ENCODE measurements at regions not wholly inside any gene's neighbourhood (a gene's known extent, or its start where the extent isn't known, plus 50 kb on each side); places are given as distances from the start of the nearest gene placed in this dataset.
"Not testable (repeated sequence)": the region's sequence is repeated elsewhere in the genome, so short reads cannot be mapped to it uniquely, and the experiment has no call there.

GRCh38 chr7:130789436-130789835 is 55.4 kb upstream of the KLF14 start:
- Histone ChIP-seq H3K36me3 (no peaks in the 10 kb centered on the region), H3K4me1 (no peaks in the 10 kb centered on the region), H3K9me3 (no peaks in the 10 kb centered on the region), H3K27me3 (no peaks in the 10 kb centered on the region), H3K27ac (no peak overlapping the region), H3K4me3 (no peak overlapping the region)
- no peak for TF ChIP-seq CTCF (IDR thresholded peaks at IDR 0.05)
- TF ChIP-seq POLR2A (IDR thresholded peaks at IDR 0.05): no peak
- no peak for DNase-seq

GRCh38 chr7:130791746-130792145 is 57.7 kb upstream of the KLF14 start:
- no peaks in the 10 kb centered on the region for H3K9me3 ChIP-seq
- DNase-seq: no peak
- H3K36me3 ChIP-seq: no peaks in the 10 kb centered on the region
- H3K27me3 ChIP-seq: no peaks in the 10 kb centered on the region
- H3K4me3 ChIP-seq: no peak overlapping the region
- H3K4me1 ChIP-seq: no peaks in the 10 kb centered on the region
- H3K27ac ChIP-seq: no peak overlapping the region
- TF ChIP-seq POLR2A (IDR thresholded peaks at IDR 0.05): no peak
- no peak for TF ChIP-seq CTCF (IDR thresholded peaks at IDR 0.05)

- no peak for TF ChIP-seq POLR2A (IDR thresholded peaks at IDR 0.05)
- TF ChIP-seq CTCF (IDR thresholded peaks at IDR 0.05): no peak
- Histone ChIP-seq H3K27ac (no peak overlapping the region), H3K4me1 (no peaks in the 10 kb centered on the region), H3K36me3 (no peaks in the 10 kb centered on the region), H3K9me3 (no peaks in the 10 kb centered on the region), H3K27me3 (no peaks in the 10 kb centered on the region), H3K4me3 (no peak overlapping the region)
- no peak for DNase-seq
Measured at GRCh38 chr7:130793855-130794618, 60.0 kb upstream of the KLF14 start.

- Histone ChIP-seq H3K4me1 (no peaks in the 10 kb centered on the region), H3K4me3 (no peak overlapping the region), H3K27me3 (no peaks in the 10 kb centered on the region), H3K9me3 (no peaks in the 10 kb centered on the region), H3K36me3 (no peaks in the 10 kb centered on the region), H3K27ac (no peak overlapping the region)
- TF ChIP-seq CTCF (IDR thresholded peaks at IDR 0.05) (no peak), POLR2A (IDR thresholded peaks at IDR 0.05) (no peak)
- no peak for DNase-seq
Measured at GRCh38 chr7:130794619-130794922, 60.6 kb upstream of the KLF14 start.

GRCh38 chr7:130796425-130796824 is 62.4 kb upstream of the KLF14 start:
- H3K4me3 ChIP-seq, H3K27ac ChIP-seq, H3K36me3 ChIP-seq, H3K9me3 ChIP-seq, DNase-seq, H3K4me1 ChIP-seq, H3K27me3 ChIP-seq: not testable (repeated sequence)

- no peak for TF ChIP-seq POLR2A (IDR thresholded peaks at IDR 0.05)
- no peak for TF ChIP-seq CTCF (IDR thresholded peaks at IDR 0.05)
- DNase-seq: no peak
- H3K4me1 ChIP-seq: no peaks in the 10 kb centered on the region
- H3K27me3 ChIP-seq: no peaks in the 10 kb centered on the region
- H3K36me3 ChIP-seq: no peaks in the 10 kb centered on the region
- H3K4me3 ChIP-seq: no peak overlapping the region
- H3K27ac ChIP-seq: no peak overlapping the region
- no peaks in the 10 kb centered on the region for H3K9me3 ChIP-seq
Measured at GRCh38 chr7:130803127-130803526, 69.1 kb upstream of the KLF14 start.

Data from Peyer's patch (tissue), 4 donors.